ENCODE measurements at regions not wholly inside any gene's neighbourhood (a gene's known extent, or its start where the extent isn't known, plus 50 kb on each side); places are given as distances from the start of the nearest gene placed in this dataset.

GRCh38 chr10:70965566-70965965, 77.2 kb upstream of the PCBD1 start:
- H3K4me1 ChIP-seq (ENCODE audit: control insufficient read depth, extremely low read depth, insufficient read depth, low read length): no peaks in the 10 kb centered on the region
- TF ChIP-seq CTCF (optimal IDR thresholded peaks at IDR 0.05 in 1 of 3, IDR thresholded peaks at IDR 0.05 in 1 of 3, conservative IDR thresholded peaks at IDR 0.05 in 1 of 3; ENCODE audit: extremely low read depth in 1 of 3, insufficient read depth in 2 of 3, low read length in 3 of 3) (no peak), EZH2 (IDR thresholded peaks at IDR 0.05; ENCODE audit: low read length) (no peak)
- no peak overlapping the region for H3K27ac ChIP-seq (ENCODE audit: control insufficient read depth, insufficient read depth, low read length)
- peaks cover 11% of the 10 kb centered on the region for H3K27me3 ChIP-seq (ENCODE audit: control insufficient read depth, extremely low read depth, insufficient read depth, low read length)
- no peak overlapping the region for H2AFZ ChIP-seq (ENCODE audit: control insufficient read depth, low read length)
- no peaks in the 10 kb centered on the region for H3K79me2 ChIP-seq (ENCODE audit: control insufficient read depth, insufficient read depth, low read length)
- FAIRE-seq (no peak), DNase-seq (ENCODE audit: low read depth, low spot score) (no peak)
- H3K36me3 ChIP-seq (ENCODE audit: control insufficient read depth in 2 of 2, extremely low read depth in 1 of 2, insufficient read depth in 2 of 2, low read length in 2 of 2): no peaks in the 10 kb centered on the region
- no peak overlapping the region for H3K9ac ChIP-seq (ENCODE audit: control insufficient read depth, extremely low read depth, insufficient read depth, low read length)
- H3K4me2 ChIP-seq (ENCODE audit: control insufficient read depth, extremely low read depth, insufficient read depth, low read depth, low read length): no peak overlapping the region
- no peaks in the 10 kb centered on the region for H4K20me1 ChIP-seq (ENCODE audit: control insufficient read depth, extremely low read depth, insufficient read depth, low read length)
- H3K9me3 ChIP-seq (ENCODE audit: control insufficient read depth, low read depth, low read length): no peaks in the 10 kb centered on the region
- dilution Hi-C loops (cut with MboI; ENCODE audit: extremely low pct_ligation_motif_present, low sequenced_read_pairs): no loop called here
- no peaks in the 10 kb centered on the region for H3K9me1 ChIP-seq (ENCODE audit: control insufficient read depth, extremely low read depth, insufficient read depth, low read length)
- H3K4me3 ChIP-seq (ENCODE audit: control insufficient read depth in 2 of 3, extremely low read depth in 1 of 3, insufficient read depth in 2 of 3, low read depth in 1 of 3, low read length in 3 of 3): no peak overlapping the region

- no peak overlapping the region for H2AFZ ChIP-seq (ENCODE audit: control insufficient read depth, low read length)
- dilution Hi-C loops (cut with MboI; ENCODE audit: extremely low pct_ligation_motif_present, low sequenced_read_pairs): no loop called here
- TF ChIP-seq EZH2 (IDR thresholded peaks at IDR 0.05; ENCODE audit: low read length) (no peak), CTCF (optimal IDR thresholded peaks at IDR 0.05 in 1 of 3, IDR thresholded peaks at IDR 0.05 in 1 of 3, conservative IDR thresholded peaks at IDR 0.05 in 1 of 3; ENCODE audit: extremely low read depth in 1 of 3, insufficient read depth in 2 of 3, low read length in 3 of 3) (no peak)
Observed at GRCh38 chr10:70966646-70967553, 78.5 kb upstream of the PCBD1 start.

More at GRCh38 chr10:70966646-70967553, 78.5 kb upstream of the PCBD1 start:
- H3K27ac ChIP-seq (ENCODE audit: control insufficient read depth, insufficient read depth, low read length): no peak overlapping the region
- H3K9ac ChIP-seq (ENCODE audit: control insufficient read depth, extremely low read depth, insufficient read depth, low read length): no peak overlapping the region
- H3K9me3 ChIP-seq (ENCODE audit: control insufficient read depth, low read depth, low read length): no peaks in the 10 kb centered on the region
- no peaks in the 10 kb centered on the region for H3K9me1 ChIP-seq (ENCODE audit: control insufficient read depth, extremely low read depth, insufficient read depth, low read length)
- H3K27me3 ChIP-seq (ENCODE audit: control insufficient read depth, extremely low read depth, insufficient read depth, low read length): peaks cover 11% of the 10 kb centered on the region
- DNase-seq (ENCODE audit: low read depth, low spot score) (no peak), FAIRE-seq (no peak)
- no peak overlapping the region for H3K4me2 ChIP-seq (ENCODE audit: control insufficient read depth, extremely low read depth, insufficient read depth, low read depth, low read length)
- H3K79me2 ChIP-seq (ENCODE audit: control insufficient read depth, insufficient read depth, low read length): no peaks in the 10 kb centered on the region
- no peak overlapping the region for H3K4me3 ChIP-seq (ENCODE audit: control insufficient read depth in 2 of 3, extremely low read depth in 1 of 3, insufficient read depth in 2 of 3, low read depth in 1 of 3, low read length in 3 of 3)
- peaks cover 3% of the 10 kb centered on the region for H3K4me1 ChIP-seq (ENCODE audit: control insufficient read depth, extremely low read depth, insufficient read depth, low read length)
- H3K36me3 ChIP-seq (ENCODE audit: control insufficient read depth in 2 of 2, extremely low read depth in 1 of 2, insufficient read depth in 2 of 2, low read length in 2 of 2): no peaks in the 10 kb centered on the region
- H4K20me1 ChIP-seq (ENCODE audit: control insufficient read depth, extremely low read depth, insufficient read depth, low read length): no peaks in the 10 kb centered on the region

All from keratinocyte (primary cell).